GM19239 (cell line): ENCODE measurements at regions not wholly inside any gene's neighbourhood (a gene's known extent, or its start where the extent isn't known, plus 50 kb on each side); places are given as distances from the start of the nearest gene placed in this dataset.

Experiments
- DNase-seq: peaks from one replicate; pipeline ENCODE4 v3.0.0; 2011; ENCODE audit warnings: low spot score; ENCODE audit not compliant: insufficient read length
- FAIRE-seq: peaks from 2 replicates; lab custom pipeline; 2011; peaks lifted over from hg19 to GRCh38; lab: Jason Lieb, UNC

- FAIRE-seq (no peak), DNase-seq (no peak)
Observed at GRCh38 chr20:24810676-24811407, 138.2 kb upstream of the CST7 start.

GRCh38 chr20:24812373-24812772 is 136.7 kb upstream of the CST7 start:
- FAIRE-seq: no peak
- no peak for DNase-seq

GRCh38 chr20:24813080-24813479 is 136.0 kb upstream of the CST7 start:
- DNase-seq (no peak), FAIRE-seq (no peak)

GRCh38 chr20:24813496-24813895 is 135.6 kb upstream of the CST7 start:
- no peak for FAIRE-seq
- DNase-seq: no peak

- FAIRE-seq (no peak), DNase-seq (no peak)
Observed at GRCh38 chr20:24813936-24814335, 135.1 kb upstream of the CST7 start.

GRCh38 chr20:24814556-24815195 is 134.4 kb upstream of the CST7 start:
- FAIRE-seq (no peak), DNase-seq (no peak)

GRCh38 chr20:24815196-24815815 is 133.8 kb upstream of the CST7 start:
- no peak for DNase-seq
- FAIRE-seq: no peak

GRCh38 chr20:24815931-24816330 is 133.1 kb upstream of the CST7 start:
- DNase-seq: no peak
- no peak for FAIRE-seq

- FAIRE-seq (no peak), DNase-seq (no peak)
Observed at GRCh38 chr20:24816431-24816830, 132.6 kb upstream of the CST7 start.

GRCh38 chr20:24816907-24817306 is 132.2 kb upstream of the CST7 start:
- no peak for FAIRE-seq
- DNase-seq: no peak

- no peak for DNase-seq
- FAIRE-seq: no peak
Observed at GRCh38 chr20:24817351-24817750, 131.7 kb upstream of the CST7 start.

- DNase-seq (no peak), FAIRE-seq (no peak)
Observed at GRCh38 chr20:24818056-24818455, 131.0 kb upstream of the CST7 start.

GRCh38 chr20:24819331-24819965 is 129.6 kb upstream of the CST7 start:
- DNase-seq (no peak), FAIRE-seq (no peak)

- DNase-seq (no peak), FAIRE-seq (no peak)
Observed at GRCh38 chr20:24820345-24820744, 128.7 kb upstream of the CST7 start.

- DNase-seq (no peak), FAIRE-seq (no peak)
Observed at GRCh38 chr20:24821391-24821790, 127.7 kb upstream of the CST7 start.

- DNase-seq: no peak
- no peak for FAIRE-seq
Observed at GRCh38 chr20:24823176-24823784, 125.8 kb upstream of the CST7 start.

GRCh38 chr20:24823989-24824693 is 124.9 kb upstream of the CST7 start:
- no peak for DNase-seq
- FAIRE-seq: no peak

- no peak for DNase-seq
- no peak for FAIRE-seq
Observed at GRCh38 chr20:24825591-24825990, 123.5 kb upstream of the CST7 start.

- DNase-seq (no peak), FAIRE-seq (no peak)
Observed at GRCh38 chr20:24827603-24828295, 121.3 kb upstream of the CST7 start.
